ENCODE measurements at regions not wholly inside any gene's neighbourhood (a gene's known extent, or its start where the extent isn't known, plus 50 kb on each side); places are given as distances from the start of the nearest gene placed in this dataset.

DNA sequence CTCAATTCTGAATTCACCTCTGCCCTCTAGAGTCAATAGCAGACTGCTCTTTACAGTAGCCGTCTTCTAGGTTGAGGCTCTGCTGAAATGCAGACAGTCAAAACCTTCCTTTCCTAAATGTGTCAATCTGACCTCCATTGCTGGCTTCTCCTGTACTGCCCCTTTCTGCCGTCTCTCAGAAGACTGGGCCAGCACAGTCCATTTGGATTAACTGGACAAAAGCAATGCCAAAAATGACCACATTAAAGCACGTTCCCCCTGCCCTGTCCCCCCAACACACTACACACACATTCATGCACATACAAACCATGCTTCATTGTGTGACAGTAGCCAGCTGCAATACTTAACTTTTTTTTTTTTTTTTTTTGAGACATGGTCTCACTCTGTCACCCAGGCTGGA lies 130.2 kb upstream of the LIFR start:
- H3K9me1 ChIP-seq (replicated peaks; ENCODE audit: control insufficient read depth, extremely low read depth, insufficient read depth, low read length): no peaks in the 10 kb centered on the region
- dilution Hi-C loops (cut with MboI; ENCODE audit: extremely low pct_ligation_motif_present, low sequenced_read_pairs): no loop called here
- H2AFZ ChIP-seq (ENCODE audit: low read depth, low read length): no peak overlapping the region
- H3K27ac ChIP-seq (ENCODE audit: insufficient read depth, low read depth, low read length): no peak overlapping the region
- no peaks in the 10 kb centered on the region for H3K79me2 ChIP-seq (ENCODE audit: control insufficient read depth, insufficient read depth, low read length)
- peaks cover 4 to 6% of the 10 kb centered on the region in 2 experiments for H3K27me3 ChIP-seq (ENCODE audit: control insufficient read depth in 2 of 2, insufficient read depth in 2 of 2, low read length in 2 of 2)
- H3K9me3 ChIP-seq (replicated peaks; ENCODE audit: control insufficient read depth, insufficient read depth, low read length): no peaks in the 10 kb centered on the region
- no peak for DNase-seq (ENCODE audit: low read depth, low spot score)
- POLR2A ChIA-PET: no interaction called here
- no peaks in the 10 kb centered on the region for H3K4me1 ChIP-seq (ENCODE audit: control insufficient read depth, extremely low read depth, insufficient read depth, low read length)
- no peak overlapping the region for H3K4me3 ChIP-seq (replicated peaks in 1 of 3; ENCODE audit: insufficient read depth in 1 of 3, low read depth in 1 of 3, low read length in 3 of 3)
- FAIRE-seq: no peak
- intact Hi-C loops (cut with micrococcal nuclease): no loop called here
- H3K9ac ChIP-seq (replicated peaks; ENCODE audit: extremely low read depth, insufficient read depth, low read length): no peak overlapping the region
- H3K36me3 ChIP-seq (ENCODE audit: control insufficient read depth in 2 of 2, extremely low read depth in 1 of 2, insufficient read depth in 2 of 2, low read length in 2 of 2): no peaks in the 10 kb centered on the region
- CTCF ChIA-PET: no interaction called here
- TF ChIP-seq, protein P1, sequence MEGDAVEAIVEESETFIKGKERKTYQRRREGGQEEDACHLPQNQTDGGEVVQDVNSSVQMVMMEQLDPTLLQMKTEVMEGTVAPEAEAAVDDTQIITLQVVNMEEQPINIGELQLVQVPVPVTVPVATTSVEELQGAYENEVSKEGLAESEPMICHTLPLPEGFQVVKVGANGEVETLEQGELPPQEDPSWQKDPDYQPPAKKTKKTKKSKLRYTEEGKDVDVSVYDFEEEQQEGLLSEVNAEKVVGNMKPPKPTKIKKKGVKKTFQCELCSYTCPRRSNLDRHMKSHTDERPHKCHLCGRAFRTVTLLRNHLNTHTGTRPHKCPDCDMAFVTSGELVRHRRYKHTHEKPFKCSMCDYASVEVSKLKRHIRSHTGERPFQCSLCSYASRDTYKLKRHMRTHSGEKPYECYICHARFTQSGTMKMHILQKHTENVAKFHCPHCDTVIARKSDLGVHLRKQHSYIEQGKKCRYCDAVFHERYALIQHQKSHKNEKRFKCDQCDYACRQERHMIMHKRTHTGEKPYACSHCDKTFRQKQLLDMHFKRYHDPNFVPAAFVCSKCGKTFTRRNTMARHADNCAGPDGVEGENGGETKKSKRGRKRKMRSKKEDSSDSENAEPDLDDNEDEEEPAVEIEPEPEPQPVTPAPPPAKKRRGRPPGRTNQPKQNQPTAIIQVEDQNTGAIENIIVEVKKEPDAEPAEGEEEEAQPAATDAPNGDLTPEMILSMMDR (IDR thresholded peaks at IDR 0.05; ENCODE audit: extremely low read depth in 1 of 2, insufficient read depth in 1 of 2, low read depth in 1 of 2, low read length in 2 of 2): no peak
- no TSS peak for BruUV-seq (replicated peaks)
- no peak overlapping the region for H3K4me2 ChIP-seq (ENCODE audit: insufficient read depth, low read length)
- H4K20me1 ChIP-seq (replicated peaks; ENCODE audit: control insufficient read depth, extremely low read depth, insufficient read depth, low read length): no peaks in the 10 kb centered on the region

DNA sequence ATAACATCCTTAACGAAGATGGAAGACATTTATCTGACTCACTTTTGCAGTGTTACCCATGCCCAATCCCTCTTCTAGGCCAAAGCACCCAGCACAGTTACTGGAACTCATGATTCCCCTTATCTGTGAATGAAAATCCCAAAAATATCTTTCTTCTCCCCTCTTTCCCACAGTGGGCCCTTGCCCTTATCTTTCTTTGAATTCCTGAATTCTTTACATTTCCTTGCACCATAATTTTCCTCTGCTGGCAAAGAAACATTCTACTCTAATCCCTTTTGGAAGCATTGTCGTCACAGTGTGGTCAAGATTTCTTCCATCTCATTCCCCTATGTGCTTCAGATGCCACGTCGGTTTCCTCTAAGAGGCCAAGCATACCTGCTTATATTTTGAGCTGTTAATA lies 135.9 kb upstream of the LIFR start:
- Histone ChIP-seq H2AFZ (ENCODE audit: low read depth, low read length) (no peak overlapping the region), H3K36me3 (ENCODE audit: control insufficient read depth in 2 of 2, extremely low read depth in 1 of 2, insufficient read depth in 2 of 2, low read length in 2 of 2) (no peaks in the 10 kb centered on the region), H3K9ac (replicated peaks; ENCODE audit: extremely low read depth, insufficient read depth, low read length) (no peak overlapping the region), H3K4me3 (replicated peaks in 1 of 3; ENCODE audit: insufficient read depth in 1 of 3, low read depth in 1 of 3, low read length in 3 of 3) (no peak overlapping the region), H3K4me1 (ENCODE audit: control insufficient read depth, extremely low read depth, insufficient read depth, low read length) (no peaks in the 10 kb centered on the region), H3K27ac (ENCODE audit: insufficient read depth, low read depth, low read length) (no peak overlapping the region), H3K79me2 (ENCODE audit: control insufficient read depth, insufficient read depth, low read length) (no peaks in the 10 kb centered on the region), H4K20me1 (replicated peaks; ENCODE audit: control insufficient read depth, extremely low read depth, insufficient read depth, low read length) (no peaks in the 10 kb centered on the region), H3K27me3 (ENCODE audit: control insufficient read depth in 2 of 2, insufficient read depth in 2 of 2, low read length in 2 of 2) (peaks cover 6 to 12% of the 10 kb centered on the region in 2 experiments), H3K9me1 (replicated peaks; ENCODE audit: control insufficient read depth, extremely low read depth, insufficient read depth, low read length) (no peaks in the 10 kb centered on the region), H3K9me3 (replicated peaks; ENCODE audit: control insufficient read depth, insufficient read depth, low read length) (no peaks in the 10 kb centered on the region), H3K4me2 (ENCODE audit: insufficient read depth, low read length) (no peak overlapping the region)
- ChIA-PET POLR2A (no interaction called here), CTCF (interaction anchor here (1.1 kb wide), 1 partner anchor 118 kb away, joined by 3 read pairs; no protein-coding TSS in a partner anchor)
- TF ChIP-seq EZH2 (IDR thresholded peaks at IDR 0.05; ENCODE audit: borderline replicate concordance, low read depth, low read length, severe bottlenecking) (no peak), GATA2 (IDR thresholded peaks at IDR 0.05; ENCODE audit: insufficient read depth, insufficient read length, low read depth, low read length) (no peak), POLR2AphosphoS5 (IDR thresholded peaks at IDR 0.05; ENCODE audit: insufficient read depth, low read depth, low read length) (no peak), POLR2A (IDR thresholded peaks at IDR 0.05; ENCODE audit: low read depth, low read length) (no peak), FOS (IDR thresholded peaks at IDR 0.05; ENCODE audit: borderline replicate concordance, insufficient read depth, low read length) (no peak)
- TF ChIP-seq, protein P2, sequence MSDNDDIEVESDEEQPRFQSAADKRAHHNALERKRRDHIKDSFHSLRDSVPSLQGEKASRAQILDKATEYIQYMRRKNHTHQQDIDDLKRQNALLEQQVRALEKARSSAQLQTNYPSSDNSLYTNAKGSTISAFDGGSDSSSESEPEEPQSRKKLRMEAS (IDR thresholded peaks at IDR 0.05; ENCODE audit: insufficient read depth, insufficient read length): no peak
- TF ChIP-seq, protein P1 (IDR thresholded peaks at IDR 0.05; ENCODE audit: extremely low read depth in 1 of 2, insufficient read depth in 1 of 2, low read depth in 1 of 2, low read length in 2 of 2): no peak
- FAIRE-seq: no peak
- DNase-seq (ENCODE audit: low read depth, low spot score): no peak
- dilution Hi-C loops (cut with MboI; ENCODE audit: extremely low pct_ligation_motif_present, low sequenced_read_pairs): no loop called here
- intact Hi-C loops (cut with micrococcal nuclease): no loop called here
- no TSS peak for BruUV-seq (replicated peaks)
